Gastroesophageal sphincter (tissue), 4 donors: ENCODE measurements at regions not wholly inside any gene's neighbourhood (a gene's known extent, or its start where the extent isn't known, plus 50 kb on each side); places are given as distances from the start of the nearest gene placed in this dataset.
A peak's percentile ranks its signal among the peaks of the same experiment; 100 is the strongest.

Experiments used
- ATAC-seq: fragments of 150-250 bp; one replicate; pipeline ENCODE4 v1.9.1; 2016; ENCODE audit warnings: mild to moderate bottlenecking, moderate library complexity
- H3K27ac ChIP-seq, 4 donors: fragments of 200-600 bp; sonication (generic) in 3 of 4; 1 replicate in 3 of 4; 2 replicates in 1 of 4; pipeline ENCODE4 v1.5.1; 2016 to 2019
- H3K27me3 ChIP-seq: fragments of 200-600 bp; sonication (generic); one replicate; pipeline ENCODE4 v1.5.1; 2019
- H3K36me3 ChIP-seq, 2 donors: fragments of 200-600 bp; sonication (generic); one replicate each; pipeline ENCODE4 v1.5.1; 2019; ENCODE audit warnings: control low read depth in 1 of 2
- H3K4me1 ChIP-seq, 3 donors: fragments of 200-600 bp; sonication (generic); 1 replicate in 2 of 3; 2 replicates in 1 of 3; pipeline ENCODE4 v1.5.1; 2016 to 2019; ENCODE audit warnings: control low read depth in 2 of 3
- H3K4me3 ChIP-seq, 2 donors: fragments of 200-600 bp; sonication (generic); one replicate each; pipeline ENCODE4 v1.5.1; 2019; ENCODE audit warnings: mild to moderate bottlenecking in 1 of 2, moderate library complexity in 1 of 2
- H3K9me3 ChIP-seq, 3 donors: fragments of 200-600 bp; sonication (generic); one replicate each; pipeline ENCODE4 v1.5.1; 2017 to 2019; ENCODE audit warnings: control low read depth in 2 of 3
- EP300 ChIP-seq: sonication (generic); formaldehyde crosslinking; IDR thresholded peaks from one replicate; pipeline ENCODE4 v1.6.1; 2017; ENCODE audit warnings: antibody characterized with exemption, mild to moderate bottlenecking
- POLR2A ChIP-seq, 2 donors: fragments of 450-650 bp; IDR thresholded peaks; one replicate each; pipeline ENCODE4 v1.6.1; 2017; ENCODE audit warnings: antibody characterized with exemption in 2 of 2, mild to moderate bottlenecking in 2 of 2, moderate library complexity in 1 of 2
- POLR2AphosphoS5 ChIP-seq: sonication (generic); formaldehyde crosslinking; IDR thresholded peaks from one replicate; pipeline ENCODE4 v1.6.1; 2017; ENCODE audit warnings: antibody characterized with exemption
- WGBS, 2 donors: methylation state at CpG; one replicate each; pipeline ENCODE4 v1.1.5; 2018; ENCODE audit warnings: low coverage in 1 of 2; 5-methylcytosine and 5-hydroxymethylcytosine counted together
- TF ChIP-seq, protein P1 (sequence below), 4 experiments: fragments of 200-600 bp in 2 of 4; fragments of 450-650 bp in 2 of 4; sonication (generic) in 1 of 4; IDR thresholded peaks; one replicate each; pipeline ENCODE4 v1.5.1; 2017 to 2019; ENCODE audit warnings: antibody characterized with exemption in 4 of 4, mild to moderate bottlenecking in 2 of 4, moderate library complexity in 2 of 4

- WGBS, 2 donors = 92 to 95% methylated on average over 5 to 8 of the region's 8 CpGs
- Histone ChIP-seq H3K4me1 (peaks cover 0 to 32% (median 13%) of the 10 kb centered on the region in 3 donors), H3K27ac (no peak overlapping the region), H3K9me3 (no peaks in the 10 kb centered on the region), H3K36me3 (no peaks in the 10 kb centered on the region), H3K27me3 (no peaks in the 10 kb centered on the region), H3K4me3 (no peak overlapping the region)
- no peak for ATAC-seq
- TF ChIP-seq, protein P1, sequence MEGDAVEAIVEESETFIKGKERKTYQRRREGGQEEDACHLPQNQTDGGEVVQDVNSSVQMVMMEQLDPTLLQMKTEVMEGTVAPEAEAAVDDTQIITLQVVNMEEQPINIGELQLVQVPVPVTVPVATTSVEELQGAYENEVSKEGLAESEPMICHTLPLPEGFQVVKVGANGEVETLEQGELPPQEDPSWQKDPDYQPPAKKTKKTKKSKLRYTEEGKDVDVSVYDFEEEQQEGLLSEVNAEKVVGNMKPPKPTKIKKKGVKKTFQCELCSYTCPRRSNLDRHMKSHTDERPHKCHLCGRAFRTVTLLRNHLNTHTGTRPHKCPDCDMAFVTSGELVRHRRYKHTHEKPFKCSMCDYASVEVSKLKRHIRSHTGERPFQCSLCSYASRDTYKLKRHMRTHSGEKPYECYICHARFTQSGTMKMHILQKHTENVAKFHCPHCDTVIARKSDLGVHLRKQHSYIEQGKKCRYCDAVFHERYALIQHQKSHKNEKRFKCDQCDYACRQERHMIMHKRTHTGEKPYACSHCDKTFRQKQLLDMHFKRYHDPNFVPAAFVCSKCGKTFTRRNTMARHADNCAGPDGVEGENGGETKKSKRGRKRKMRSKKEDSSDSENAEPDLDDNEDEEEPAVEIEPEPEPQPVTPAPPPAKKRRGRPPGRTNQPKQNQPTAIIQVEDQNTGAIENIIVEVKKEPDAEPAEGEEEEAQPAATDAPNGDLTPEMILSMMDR (IDR thresholded peaks at IDR 0.05) = no peak
- TF ChIP-seq EP300 = no peak
- no peak for TF ChIP-seq POLR2A (IDR thresholded peaks at IDR 0.05)
- TF ChIP-seq POLR2AphosphoS5 = no peak
Measured at GRCh38 chr2:237192881-237193280, 107.2 kb downstream of the COPS8 start.

- Histone ChIP-seq H3K27ac (no peak overlapping the region), H3K27me3 (no peaks in the 10 kb centered on the region), H3K4me1 (peaks cover 0 to 38% (median 13%) of the 10 kb centered on the region in 3 donors), H3K4me3 (no peak overlapping the region), H3K9me3 (no peaks in the 10 kb centered on the region), H3K36me3 (no peaks in the 10 kb centered on the region)
- WGBS, 2 donors = 94% methylated on average over 5 to 7 of the region's 7 CpGs
- TF ChIP-seq POLR2AphosphoS5 (no peak), EP300 (no peak)
- TF ChIP-seq, protein P1 (IDR thresholded peaks at IDR 0.05) = no peak
- no peak for ATAC-seq
Measured at GRCh38 chr2:237193436-237193835, 107.7 kb downstream of the COPS8 start.

GRCh38 chr2:237194081-237194480, 108.4 kb downstream of the COPS8 start:
- Histone ChIP-seq H3K27ac (no peak overlapping the region), H3K27me3 (no peaks in the 10 kb centered on the region), H3K4me3 (no peak overlapping the region), H3K9me3 (no peaks in the 10 kb centered on the region), H3K36me3 (no peaks in the 10 kb centered on the region), H3K4me1 (peaks cover 0 to 44% (median 13%) of the 10 kb centered on the region in 3 donors)
- TF ChIP-seq POLR2AphosphoS5 (no peak), EP300 (no peak), POLR2A (IDR thresholded peaks at IDR 0.05) (no peak)
- TF ChIP-seq, protein P1 (IDR thresholded peaks at IDR 0.05) = no peak
- no CpG with 5 or more reads among the region's 5 CpGs for WGBS, 2 donors
- ATAC-seq = no peak

- TF ChIP-seq POLR2AphosphoS5 = no peak
- TF ChIP-seq, protein P1 (IDR thresholded peaks at IDR 0.05) = no peak
- no peak for TF ChIP-seq POLR2A (IDR thresholded peaks at IDR 0.05)
- no peak for TF ChIP-seq EP300
- Histone ChIP-seq H3K4me1 (peaks cover 0 to 52% (median 13%) of the 10 kb centered on the region in 3 donors), H3K27me3 (no peaks in the 10 kb centered on the region), H3K27ac (no peak overlapping the region), H3K36me3 (no peaks in the 10 kb centered on the region), H3K4me3 (no peak overlapping the region), H3K9me3 (no peaks in the 10 kb centered on the region)
- 86 to 94% methylated on average over 3 to 4 of the region's 6 CpGs for WGBS, 2 donors
- ATAC-seq = no peak
Measured at GRCh38 chr2:237194906-237195305, 109.2 kb downstream of the COPS8 start.

GRCh38 chr2:237195396-237196120, 109.9 kb downstream of the COPS8 start:
- Histone ChIP-seq H3K27ac (peak overlapping the region in 2 of 4 donors; percentile 45 to 64), H3K27me3 (no peaks in the 10 kb centered on the region), H3K36me3 (no peaks in the 10 kb centered on the region), H3K4me3 (no peak overlapping the region), H3K9me3 (no peaks in the 10 kb centered on the region), H3K4me1 (peaks cover 0 to 52% (median 13%) of the 10 kb centered on the region in 3 donors)
- TF ChIP-seq POLR2AphosphoS5 (peak; percentile 23), POLR2A (IDR thresholded peaks at IDR 0.05) (no peak), EP300 (no peak)
- TF ChIP-seq, protein P1 (IDR thresholded peaks at IDR 0.05) = no peak
- 85% methylated on average over 4 to 8 of the region's 10 CpGs for WGBS, 2 donors
- no peak for ATAC-seq
